ENCODE measurements at regions not wholly inside any gene's neighbourhood (a gene's known extent, or its start where the extent isn't known, plus 50 kb on each side); places are given as distances from the start of the nearest gene placed in this dataset.
"Not testable (repeated sequence)": the region's sequence is repeated elsewhere in the genome, so short reads cannot be mapped to it uniquely, and the experiment has no call there.

DNA sequence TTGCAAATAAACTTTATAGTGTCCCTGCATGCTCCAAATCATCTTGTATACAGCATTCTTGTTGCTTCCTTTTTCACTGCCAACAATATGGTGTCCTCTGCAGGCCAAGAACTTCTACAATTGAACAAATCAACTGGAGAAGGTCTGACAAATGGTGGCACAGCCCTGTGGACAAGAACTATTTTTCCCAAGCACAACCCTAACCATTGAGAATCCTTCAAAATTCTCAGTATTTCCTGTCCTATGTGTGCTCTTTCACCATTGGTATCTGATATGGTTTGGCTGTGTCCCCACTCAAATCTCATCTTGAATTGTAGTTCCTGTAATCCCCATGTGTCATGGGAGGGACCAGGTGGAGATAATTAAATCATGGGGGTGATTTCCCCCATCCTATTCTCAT lies 865.1 kb upstream of the ACVR2A start:
- intact Hi-C loops (cut with micrococcal nuclease), result no loop called here
- CTCF ChIA-PET, result no interaction called here
- H4K20me1 ChIP-seq (ENCODE audit: low read length), result no peaks in the 10 kb centered on the region

GRCh38 chr2:146978577-146979555 lies 866.0 kb upstream of the ACVR2A start:
- TF ChIP-seq CTCF (conservative IDR thresholded peaks at IDR 0.05; ENCODE audit: low read depth, low read length), result no peak
- no peak for TF ChIP-seq EZH2phosphoT487 (IDR thresholded peaks at IDR 0.05; ENCODE audit: borderline replicate concordance, low read length)
- no peak for TF ChIP-seq EZH2 (IDR thresholded peaks at IDR 0.05; ENCODE audit: low read length, unreplicated experiment)
- DNase-seq (no peak), ATAC-seq (no peak)
- Histone ChIP-seq H4K20me1 (ENCODE audit: low read length) (no peaks in the 10 kb centered on the region), H3K9me2 (replicated peaks; ENCODE audit: low read length) (no peaks in the 10 kb centered on the region), H3K27me3 (ENCODE audit: low read length) (no peaks in the 10 kb centered on the region), H3K36me3 (ENCODE audit: low read depth, low read length) (no peaks in the 10 kb centered on the region), H3K79me2 (ENCODE audit: low read length) (no peaks in the 10 kb centered on the region), H3K9me3 (ENCODE audit: low read length) (no peaks in the 10 kb centered on the region), H3F3A (ENCODE audit: low read length, unreplicated experiment) (no peaks in the 10 kb centered on the region), H2AFZ (ENCODE audit: low read length) (no peak overlapping the region), H3K4me1 (ENCODE audit: insufficient read depth, low read length) (no peaks in the 10 kb centered on the region), H3K9ac (ENCODE audit: low read length) (no peak overlapping the region), H3K27ac (ENCODE audit: low read length) (no peak overlapping the region), H3K4me2 (ENCODE audit: low read length) (no peak overlapping the region), H3K4me3 (ENCODE audit: low read length) (no peak overlapping the region)
- POLR2A ChIA-PET (ENCODE audit: unreplicated experiment), result no interaction called here
- no TSS peak for BruUV-seq (replicated peaks)
- intact Hi-C loops (cut with micrococcal nuclease), result no loop called here
- CTCF ChIA-PET, result no interaction called here

More for the DNA sequence above, 865.1 kb upstream of the ACVR2A start:
- H2AFZ ChIP-seq (ENCODE audit: low read length), result no peak overlapping the region
- no peaks in the 10 kb centered on the region for H3K9me2 ChIP-seq (replicated peaks; ENCODE audit: low read length)
- no peaks in the 10 kb centered on the region for H3K9me3 ChIP-seq (ENCODE audit: low read length)
- no peaks in the 10 kb centered on the region for H3K27me3 ChIP-seq (ENCODE audit: low read length)
- H3K4me2 ChIP-seq (ENCODE audit: low read length), result no peak overlapping the region
- DNase-seq (no peak), ATAC-seq (no peak)
- no TSS peak for BruUV-seq (replicated peaks)
- POLR2A ChIA-PET (ENCODE audit: unreplicated experiment), result no interaction called here
- H3K4me1 ChIP-seq (ENCODE audit: insufficient read depth, low read length), result no peaks in the 10 kb centered on the region
- H3K9ac ChIP-seq (ENCODE audit: low read length), result no peak overlapping the region
- no peaks in the 10 kb centered on the region for H3K36me3 ChIP-seq (ENCODE audit: low read depth, low read length)
- no peaks in the 10 kb centered on the region for H3K79me2 ChIP-seq (ENCODE audit: low read length)
- no peak overlapping the region for H3K27ac ChIP-seq (ENCODE audit: low read length)
- H3F3A ChIP-seq (ENCODE audit: low read length, unreplicated experiment), result no peaks in the 10 kb centered on the region
- H3K4me3 ChIP-seq (ENCODE audit: low read length), result no peak overlapping the region
- TF ChIP-seq EZH2phosphoT487 (IDR thresholded peaks at IDR 0.05; ENCODE audit: borderline replicate concordance, low read length) (no peak), CTCF (conservative IDR thresholded peaks at IDR 0.05; ENCODE audit: low read depth, low read length) (no peak), EZH2 (IDR thresholded peaks at IDR 0.05; ENCODE audit: low read length, unreplicated experiment) (no peak)

- H3K9me3 ChIP-seq (ENCODE audit: low read length); H3K9ac ChIP-seq (ENCODE audit: low read length); intact Hi-C loops (cut with micrococcal nuclease); H3K4me1 ChIP-seq (ENCODE audit: insufficient read depth, low read length); H3K79me2 ChIP-seq (ENCODE audit: low read length); CTCF ChIA-PET; H3K27ac ChIP-seq (ENCODE audit: low read length); H4K20me1 ChIP-seq (ENCODE audit: low read length); DNase-seq; H3F3A ChIP-seq (ENCODE audit: low read length, unreplicated experiment); POLR2A ChIA-PET (ENCODE audit: unreplicated experiment); ATAC-seq; H2AFZ ChIP-seq (ENCODE audit: low read length); H3K4me2 ChIP-seq (ENCODE audit: low read length); H3K27me3 ChIP-seq (ENCODE audit: low read length); H3K4me3 ChIP-seq (ENCODE audit: low read length); H3K36me3 ChIP-seq (ENCODE audit: low read depth, low read length); BruUV-seq (replicated peaks); H3K9me2 ChIP-seq (replicated peaks; ENCODE audit: low read length): not testable (repeated sequence)
Observed at GRCh38 chr2:146970981-146971380, 873.8 kb upstream of the ACVR2A start.

GRCh38 chr2:146969703-146970102 lies 875.1 kb upstream of the ACVR2A start:
- H3K9me3 ChIP-seq (ENCODE audit: low read length); H3K27me3 ChIP-seq (ENCODE audit: low read length); POLR2A ChIA-PET (ENCODE audit: unreplicated experiment); intact Hi-C loops (cut with micrococcal nuclease); ATAC-seq; H3K9ac ChIP-seq (ENCODE audit: low read length); H3F3A ChIP-seq (ENCODE audit: low read length, unreplicated experiment); H4K20me1 ChIP-seq (ENCODE audit: low read length); BruUV-seq (replicated peaks); H2AFZ ChIP-seq (ENCODE audit: low read length); H3K9me2 ChIP-seq (replicated peaks; ENCODE audit: low read length); H3K4me1 ChIP-seq (ENCODE audit: insufficient read depth, low read length); CTCF ChIA-PET; H3K27ac ChIP-seq (ENCODE audit: low read length); H3K4me3 ChIP-seq (ENCODE audit: low read length); H3K36me3 ChIP-seq (ENCODE audit: low read depth, low read length); H3K79me2 ChIP-seq (ENCODE audit: low read length); H3K4me2 ChIP-seq (ENCODE audit: low read length); DNase-seq: not testable (repeated sequence)

Measured in PC-3 (cell line).